Keratinocyte (primary cell): ENCODE measurements at regions not wholly inside any gene's neighbourhood (a gene's known extent, or its start where the extent isn't known, plus 50 kb on each side); places are given as distances from the start of the nearest gene placed in this dataset.

ENCODE experiments used
- CTCF ChIP-seq, 3 experiments: IDR thresholded peaks in 1 of 3; conservative IDR thresholded peaks in 1 of 3; optimal IDR thresholded peaks in 1 of 3; 2 replicates in 2 of 3; 3 replicates in 1 of 3; pipeline versions ENCODE3 to v1.5.1; 2011; ENCODE audit warnings: low read length in 3 of 3, mild to moderate bottlenecking in 3 of 3, moderate library complexity in 2 of 3, control low read depth in 1 of 3, inconsistent platforms in 1 of 3; ENCODE audit not compliant: insufficient read depth in 2 of 3; ENCODE audit errors: extremely low read depth in 1 of 3
- EZH2 ChIP-seq: IDR thresholded peaks from one replicate; pipeline ENCODE4 v1.6.1; 2012; ENCODE audit warnings: inconsistent platforms, mild to moderate bottlenecking, low read length, moderate library complexity

DNA sequence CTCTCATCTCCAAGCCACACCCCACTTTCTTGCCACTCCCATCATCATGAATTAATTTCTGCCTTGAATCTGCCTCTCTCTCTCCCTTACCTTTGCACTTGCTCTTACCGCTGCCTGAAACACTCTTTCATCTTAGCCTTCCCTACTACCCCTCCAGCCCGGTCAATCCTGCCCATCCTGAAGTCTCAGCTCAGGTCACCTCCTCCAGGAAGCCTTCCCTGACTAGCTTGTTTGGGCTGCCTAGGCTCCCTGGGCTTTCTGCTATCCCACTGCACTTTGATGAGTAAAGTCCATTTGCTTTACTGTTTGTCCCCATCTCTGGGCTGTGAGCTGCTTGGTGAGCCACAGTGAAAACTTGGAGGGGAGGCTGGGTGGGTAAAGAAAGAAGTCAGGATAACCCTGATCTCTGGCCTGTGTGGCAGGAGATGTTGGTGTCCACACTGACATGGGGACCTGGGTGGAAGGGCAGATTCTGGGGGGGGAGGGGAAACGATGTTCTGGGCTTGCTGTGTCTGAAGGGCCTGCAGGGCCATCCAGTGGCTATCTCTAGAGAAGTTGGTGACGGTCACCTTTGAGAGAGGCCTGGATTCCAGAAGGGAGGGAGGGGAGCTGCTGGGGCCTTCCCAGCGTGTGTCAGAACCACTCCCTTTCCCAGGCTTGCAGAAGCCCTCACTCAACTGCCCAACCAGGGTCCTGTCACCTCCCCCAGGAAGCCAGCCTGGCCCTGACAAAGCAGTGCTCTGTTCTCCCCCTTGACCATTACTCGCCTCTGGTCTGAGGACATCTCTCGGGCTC lies 75.0 kb upstream of the DAB2IP start:
- no peak for TF ChIP-seq EZH2
- TF ChIP-seq CTCF (optimal IDR thresholded peaks at IDR 0.05 in 1 of 3, IDR thresholded peaks at IDR 0.05 in 1 of 3, conservative IDR thresholded peaks at IDR 0.05 in 1 of 3; ENCODE audit: extremely low read depth in 1 of 3, insufficient read depth in 2 of 3, low read length in 3 of 3): no peak
